ENCODE measurements at regions not wholly inside any gene's neighbourhood (a gene's known extent, or its start where the extent isn't known, plus 50 kb on each side); places are given as distances from the start of the nearest gene placed in this dataset.

DNA sequence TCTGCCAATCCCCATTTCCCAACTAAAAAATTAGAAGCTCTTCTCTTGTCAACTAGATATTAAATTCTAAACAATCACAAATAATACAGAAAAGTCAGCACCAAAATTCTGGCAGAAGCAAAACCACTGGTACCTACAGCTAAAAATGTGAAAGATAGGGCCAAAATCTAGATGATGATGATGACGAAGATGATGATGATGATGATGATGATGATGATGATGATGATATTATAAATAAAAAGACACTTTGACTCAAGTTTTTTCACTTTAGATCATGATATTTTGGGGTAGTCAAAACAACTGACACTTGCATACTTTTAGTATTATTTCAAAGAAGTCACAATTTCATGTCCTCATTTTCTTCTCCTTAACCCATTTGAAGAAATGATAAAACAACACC is 470.1 kb upstream of the NR2F2 start:
- no peak for DNase-seq (ENCODE audit: low read depth in 2 of 2)

DNA sequence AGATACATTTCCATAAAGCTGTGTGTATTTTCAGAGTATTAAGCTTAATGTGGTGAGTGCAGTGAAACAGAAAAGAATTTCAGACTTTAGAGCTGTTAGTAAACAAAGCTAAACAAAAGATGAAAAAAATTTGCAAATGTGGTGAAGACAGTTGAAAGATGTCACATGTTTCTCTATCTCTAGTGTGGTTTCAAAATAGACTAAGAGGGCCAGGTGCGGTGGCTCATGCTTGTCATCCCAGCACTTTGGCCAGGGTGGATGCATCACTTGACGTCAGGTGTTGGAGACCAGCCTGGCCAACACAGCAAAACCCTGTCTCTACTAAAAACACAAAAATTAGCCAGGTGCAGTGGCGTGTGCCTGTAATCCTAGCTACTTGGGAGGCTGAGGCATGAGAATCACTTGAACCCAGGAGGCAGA is 466.0 kb upstream of the NR2F2 start:
- DNase-seq (ENCODE audit: low read depth in 2 of 2) = no peak

DNA sequence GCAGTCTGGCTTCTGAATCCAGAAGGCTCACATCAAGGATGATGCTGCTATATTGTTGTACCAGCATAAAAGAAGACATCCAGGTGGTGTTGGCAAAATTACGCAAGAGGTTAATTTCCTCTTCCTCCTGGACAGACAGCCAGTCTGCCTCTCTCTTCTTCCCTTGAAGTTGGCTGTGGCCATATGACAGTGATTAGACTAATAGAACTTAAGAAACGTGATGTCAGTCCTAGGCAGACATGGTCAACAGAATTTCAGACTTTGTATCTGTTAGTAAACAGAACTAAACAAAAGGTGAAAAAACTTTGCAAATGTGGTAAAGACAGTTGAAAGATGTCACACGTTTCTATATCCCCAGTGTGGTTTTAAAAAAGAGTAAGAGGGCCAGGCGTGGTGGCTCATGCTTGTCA is 465.2 kb upstream of the NR2F2 start:
- no peak for DNase-seq (ENCODE audit: low read depth in 2 of 2)

DNA sequence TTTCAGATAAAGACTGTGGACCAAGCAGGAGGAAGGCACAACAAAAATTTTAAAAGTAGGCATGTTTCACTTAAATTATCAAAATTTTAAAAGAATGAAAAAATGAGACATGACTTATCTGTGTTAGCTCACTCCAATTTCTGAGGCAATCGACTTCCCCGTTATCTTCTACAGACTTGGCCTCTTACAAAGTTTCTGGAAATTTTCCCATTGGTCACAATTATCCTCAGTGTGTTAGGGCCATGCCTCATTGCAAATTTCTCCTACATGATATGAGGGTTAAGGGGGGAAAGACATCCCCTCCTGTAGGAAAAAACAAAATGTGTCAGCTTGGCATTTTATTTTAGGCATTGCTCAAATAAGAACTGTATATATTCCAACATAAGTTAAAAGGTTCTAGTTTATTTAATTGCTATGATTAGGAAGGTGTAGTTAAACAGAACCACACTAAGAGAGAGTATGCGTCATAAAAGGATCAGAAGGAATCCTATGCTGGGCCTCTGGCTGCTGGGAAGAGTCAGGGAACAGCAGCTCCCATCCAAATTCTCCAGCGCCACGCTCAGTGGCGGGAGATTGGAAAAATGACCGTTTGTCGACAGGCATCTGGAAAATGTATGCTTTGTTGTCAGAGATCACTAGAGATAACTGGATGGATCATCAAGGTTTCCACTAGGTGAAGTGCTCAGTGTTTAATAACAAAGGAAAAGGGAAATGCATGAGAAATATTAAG is 463.6 kb upstream of the NR2F2 start:
- no peak for DNase-seq (ENCODE audit: low read depth in 2 of 2)

DNA sequence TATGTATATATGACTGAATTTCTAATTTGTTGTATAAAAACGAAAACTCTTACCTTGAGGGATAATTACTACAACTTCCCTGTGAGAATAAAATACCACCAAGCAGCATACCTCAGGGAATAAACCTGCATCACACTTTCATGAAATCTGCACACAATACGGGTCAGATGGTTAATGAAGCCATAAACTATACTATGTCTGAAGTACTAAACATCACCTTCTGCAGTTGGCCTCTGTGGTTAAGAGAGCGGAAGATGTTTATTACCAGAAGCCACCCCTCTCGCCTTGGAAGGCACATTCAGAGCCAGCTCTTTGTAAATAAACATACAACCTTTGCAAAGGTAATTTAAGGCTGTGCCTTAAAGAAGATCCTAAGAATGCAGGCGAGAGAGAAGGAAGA is 462.1 kb upstream of the NR2F2 start:
- DNase-seq (ENCODE audit: low read depth in 2 of 2) = no peak

DNA sequence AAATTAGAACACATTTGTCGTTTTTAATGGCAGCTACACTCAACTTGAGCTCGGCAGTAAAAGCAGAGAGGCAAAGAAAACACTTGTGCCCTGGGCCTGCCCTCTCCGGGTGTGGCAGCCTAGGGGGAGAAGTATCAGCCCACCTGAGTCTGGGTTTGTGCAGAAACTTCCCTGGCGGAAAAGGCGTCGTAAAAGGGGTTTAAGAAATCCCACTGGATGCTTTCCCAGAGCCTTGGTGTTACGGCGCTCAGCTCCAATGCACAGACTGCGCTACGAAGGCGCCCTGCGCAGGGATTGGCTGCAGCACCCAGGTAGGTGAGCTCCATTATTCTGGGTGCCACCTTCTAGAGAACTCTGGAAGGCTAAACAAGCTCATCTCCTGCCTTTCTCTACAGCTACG is 461.5 kb upstream of the NR2F2 start:
- DNase-seq (ENCODE audit: low read depth in 2 of 2) = no peak

DNA sequence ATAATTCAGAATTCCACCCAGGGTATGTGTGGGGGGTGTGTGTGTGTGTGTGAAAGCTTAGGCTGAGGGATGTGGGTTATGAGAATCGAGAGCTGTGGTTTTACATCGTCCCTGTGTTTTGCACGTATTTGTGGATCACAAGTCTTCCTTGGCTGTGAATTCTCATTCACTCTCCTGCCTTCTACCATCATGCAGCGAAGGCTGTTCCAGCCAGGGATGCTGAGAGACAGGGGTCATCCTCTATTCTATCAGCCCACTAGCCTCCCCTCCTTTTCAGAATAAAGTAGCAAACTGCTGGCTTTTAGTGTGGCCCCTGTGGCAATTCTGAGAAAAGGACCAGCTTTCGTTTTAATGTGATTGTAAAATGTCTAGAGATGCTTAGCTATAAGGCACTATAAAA is 460.6 kb upstream of the NR2F2 start:
- no peak for DNase-seq (ENCODE audit: low read depth in 2 of 2)

DNA sequence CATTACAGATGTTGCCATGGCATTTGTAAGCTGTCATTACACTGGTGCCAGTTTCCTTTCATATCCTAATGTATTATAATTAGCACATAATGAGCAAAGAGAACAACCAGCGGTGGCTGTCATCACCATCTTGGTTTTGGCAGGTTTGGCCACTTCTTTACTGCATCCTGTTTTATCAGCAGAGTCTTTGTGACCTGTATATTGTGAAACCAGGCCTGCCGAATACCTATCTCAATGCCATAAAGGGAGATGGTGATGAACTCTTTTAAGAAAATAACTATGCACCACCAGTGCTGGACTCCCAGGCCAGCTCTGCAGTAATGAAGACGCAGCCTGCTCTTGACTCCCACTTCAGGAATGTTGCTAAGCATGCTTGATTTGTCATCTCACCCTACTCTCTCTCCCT is 458.1 kb upstream of the NR2F2 start:
- no peak for DNase-seq (ENCODE audit: low read depth in 2 of 2)

DNA sequence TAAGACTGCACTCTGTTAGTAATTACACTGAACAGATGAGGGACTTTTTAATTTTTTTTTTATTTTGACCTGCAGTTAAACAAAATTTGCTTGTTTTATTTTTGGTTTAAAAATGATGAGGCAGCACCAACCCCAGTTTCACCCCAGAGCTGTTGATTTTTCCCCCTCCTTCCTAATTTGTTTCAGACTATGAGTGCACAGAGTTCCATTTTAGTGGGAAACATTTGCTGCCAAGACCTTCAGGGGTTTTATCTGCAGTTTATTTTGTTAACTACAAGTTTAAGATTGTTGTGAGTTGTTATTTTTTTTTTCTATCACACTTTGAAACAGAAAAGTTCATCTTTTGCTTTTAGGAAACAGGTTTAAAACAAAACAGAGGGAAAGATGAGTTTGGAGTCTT is 455.9 kb upstream of the NR2F2 start:
- DNase-seq (ENCODE audit: low read depth in 2 of 2) = no peak

DNA sequence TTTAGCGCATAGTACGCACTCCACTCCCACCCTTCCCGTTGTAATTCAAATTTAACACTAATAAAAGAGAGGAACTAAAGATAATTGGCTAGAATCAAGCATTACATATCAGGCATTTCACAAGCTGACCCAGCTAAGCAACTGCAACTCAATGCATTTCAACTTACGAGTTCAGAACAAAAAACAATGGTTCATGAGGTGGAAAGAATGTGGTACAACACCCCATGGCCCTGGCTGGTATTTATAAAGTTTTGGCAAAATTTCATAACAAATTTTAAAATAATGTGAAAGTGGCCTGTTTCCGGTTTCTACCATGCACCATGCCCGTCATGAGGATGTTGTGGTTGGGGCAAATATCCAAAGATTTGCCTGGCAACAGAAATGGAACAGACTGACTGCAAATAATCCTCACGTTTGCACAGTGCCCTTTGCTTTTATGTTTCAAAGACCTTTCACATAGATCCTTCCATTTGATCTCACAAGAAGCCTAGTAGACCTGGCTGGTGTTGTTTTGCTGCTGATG is 455.3 kb upstream of the NR2F2 start:
- DNase-seq (ENCODE audit: low read depth in 2 of 2) = no peak

DNA sequence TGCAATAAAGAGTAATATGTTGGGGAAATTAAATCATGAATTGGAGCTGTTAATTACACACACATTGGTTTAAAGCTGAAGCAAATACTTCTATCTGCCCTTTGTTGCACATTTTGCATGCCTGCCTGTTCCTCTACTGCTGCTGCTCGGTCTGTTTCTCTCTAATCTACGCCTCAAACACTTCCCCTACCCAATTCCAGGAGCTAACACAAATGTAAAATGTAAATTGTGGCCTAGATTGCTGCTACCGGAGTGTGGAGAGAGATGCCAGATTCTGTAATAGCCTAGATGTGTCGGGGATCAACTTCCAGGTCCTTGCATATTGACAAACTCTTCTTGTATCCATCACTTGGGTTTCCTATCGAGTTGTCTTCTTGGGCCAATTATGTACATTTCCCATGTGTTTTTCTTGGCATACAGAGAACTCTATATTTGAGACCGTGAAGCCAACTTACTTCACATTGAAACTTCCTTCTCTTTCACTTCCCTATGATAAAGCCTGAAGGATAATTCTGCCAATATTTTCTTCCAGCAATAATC is 450.4 kb upstream of the NR2F2 start:
- DNase-seq (ENCODE audit: low read depth in 2 of 2) = no peak

DNA sequence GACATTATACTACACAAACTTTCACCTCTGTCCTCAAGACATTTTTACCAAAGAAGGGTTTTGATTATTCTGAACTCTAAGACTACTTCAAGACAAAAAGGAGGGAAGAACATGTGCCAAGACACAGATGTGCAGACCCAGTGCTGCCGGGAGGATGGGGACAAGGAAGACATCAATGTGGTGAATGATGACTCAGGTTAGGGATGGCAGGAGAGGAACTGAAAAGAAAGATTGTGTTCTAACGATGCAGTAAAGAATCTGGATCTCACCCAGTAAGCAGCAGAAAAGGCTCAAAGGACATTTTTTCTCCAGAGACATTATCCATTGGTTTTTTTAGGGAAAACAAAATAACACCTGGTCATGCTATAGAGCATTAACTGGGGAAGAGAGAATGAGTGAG is 449.9 kb upstream of the NR2F2 start:
- no peak for DNase-seq (ENCODE audit: low read depth in 2 of 2)

DNA sequence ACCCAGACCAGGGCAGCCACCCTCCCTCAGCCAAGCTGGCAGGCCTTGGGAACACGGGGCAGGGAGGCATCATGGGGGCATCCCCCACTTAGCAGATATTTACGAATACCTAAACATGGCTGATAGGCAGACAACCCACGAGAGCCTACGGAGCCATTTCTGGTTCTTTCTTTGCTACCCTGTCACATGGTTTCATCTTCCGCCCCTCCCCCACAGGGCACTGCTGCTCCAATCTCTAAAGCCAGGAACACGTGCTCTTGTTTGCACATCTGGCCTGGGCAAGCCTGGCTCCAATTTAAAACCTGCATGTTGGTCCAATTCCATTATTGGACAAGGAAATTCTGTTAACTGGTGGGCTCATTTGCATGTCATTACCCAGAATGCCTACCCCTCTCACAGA is 447.4 kb upstream of the NR2F2 start:
- DNase-seq (ENCODE audit: low read depth in 2 of 2) = no peak

DNA sequence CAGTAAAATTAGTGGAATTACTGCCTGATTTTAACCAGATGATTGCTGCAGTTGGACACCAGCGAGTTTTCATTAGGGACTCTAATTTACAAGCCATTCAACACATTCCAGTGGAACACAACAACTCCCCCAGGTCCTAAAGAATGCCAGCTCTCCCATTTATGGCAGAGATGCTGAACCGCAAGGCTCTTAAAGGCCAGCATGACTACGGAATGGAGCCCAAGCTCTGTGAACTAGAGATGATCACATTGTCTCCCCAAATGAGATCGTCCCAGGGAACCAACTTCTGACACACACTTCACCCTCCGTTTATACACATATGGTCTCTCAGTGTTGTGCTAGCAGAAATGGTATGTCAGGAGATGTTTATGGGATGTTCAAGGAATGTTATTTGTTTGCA is 446.2 kb upstream of the NR2F2 start:
- no peak for DNase-seq (ENCODE audit: low read depth in 2 of 2)

DNA sequence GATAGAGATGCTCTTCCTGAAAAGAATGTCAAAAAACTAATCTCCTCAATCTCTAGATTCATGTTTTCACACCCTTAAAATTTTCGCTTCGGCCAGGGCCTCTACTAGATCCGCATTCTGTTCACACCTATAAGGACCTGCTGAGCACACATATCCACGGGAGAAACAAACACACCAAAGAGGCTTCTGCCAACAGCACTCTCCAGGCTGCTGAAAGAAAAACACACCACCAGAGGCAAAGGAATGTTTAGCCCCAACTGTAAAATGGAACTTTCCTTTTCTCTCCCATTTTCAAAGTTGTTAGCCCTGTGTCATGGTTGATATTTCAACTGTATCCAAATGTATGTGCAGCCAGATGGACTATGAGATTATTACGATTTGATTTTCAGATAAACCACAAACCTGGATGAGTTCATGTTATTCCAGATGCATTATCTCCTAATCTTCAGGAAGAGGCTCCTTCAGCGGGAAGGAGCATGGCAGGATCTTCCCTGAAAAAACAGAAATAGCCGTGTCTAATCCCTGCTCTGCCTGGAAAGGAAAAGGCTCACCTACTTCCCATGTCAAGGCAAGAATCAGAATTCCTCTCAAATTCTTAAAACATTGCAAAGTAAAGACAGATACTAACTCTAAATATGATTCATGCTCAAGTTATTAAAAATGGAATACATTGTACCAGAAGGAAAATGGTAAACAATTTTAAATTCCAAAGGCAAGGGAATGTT is 442.7 kb upstream of the NR2F2 start:
- DNase-seq (ENCODE audit: low read depth in 2 of 2) = no peak

DNA sequence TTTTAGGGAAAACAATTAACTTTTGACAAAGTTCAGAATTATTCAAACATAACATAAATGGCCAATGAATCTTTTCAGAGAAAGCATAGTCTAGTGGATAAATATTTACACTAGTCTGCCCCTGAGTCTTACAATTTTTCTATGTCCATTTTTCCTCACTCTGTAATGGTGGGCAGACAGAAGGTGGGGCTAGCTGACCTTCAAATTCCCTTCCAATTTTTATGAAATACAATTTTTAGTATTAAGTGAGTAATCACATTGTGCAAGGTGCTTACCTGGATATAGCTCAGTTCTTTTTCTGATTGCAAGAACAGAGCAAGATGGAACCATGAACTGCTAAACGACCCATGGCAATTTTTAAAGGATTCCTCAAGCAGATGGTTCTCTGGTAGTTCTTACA is 441.7 kb upstream of the NR2F2 start:
- no peak for DNase-seq (ENCODE audit: low read depth in 2 of 2)

DNA sequence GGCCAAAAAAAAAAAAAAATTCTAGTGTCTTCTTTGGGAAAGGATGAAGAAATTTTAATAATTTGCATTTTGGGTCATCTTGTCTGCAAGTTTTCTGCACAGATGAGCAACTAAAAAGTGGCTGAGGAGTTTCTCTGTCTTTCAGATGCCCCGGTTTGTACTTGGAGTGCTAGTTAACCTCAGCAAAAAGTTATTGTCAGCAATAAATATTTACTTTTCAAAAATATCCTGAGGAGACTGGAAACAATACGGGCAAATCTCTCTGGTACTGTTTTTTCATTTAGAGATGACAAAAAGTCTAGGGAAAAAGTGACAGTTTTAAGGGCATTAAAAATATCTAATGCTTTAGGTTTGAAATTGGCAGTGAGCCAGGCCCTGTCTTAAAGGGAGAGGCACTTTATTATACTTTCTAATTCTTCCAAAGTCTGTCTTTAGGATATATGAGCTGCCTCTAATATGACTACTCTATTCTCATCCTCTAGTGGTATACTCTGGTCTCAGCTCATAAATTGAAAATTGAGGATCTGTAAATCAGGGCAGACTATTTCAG is 436.0 kb upstream of the NR2F2 start:
- DNase-seq (ENCODE audit: low read depth in 2 of 2) = no peak

DNA sequence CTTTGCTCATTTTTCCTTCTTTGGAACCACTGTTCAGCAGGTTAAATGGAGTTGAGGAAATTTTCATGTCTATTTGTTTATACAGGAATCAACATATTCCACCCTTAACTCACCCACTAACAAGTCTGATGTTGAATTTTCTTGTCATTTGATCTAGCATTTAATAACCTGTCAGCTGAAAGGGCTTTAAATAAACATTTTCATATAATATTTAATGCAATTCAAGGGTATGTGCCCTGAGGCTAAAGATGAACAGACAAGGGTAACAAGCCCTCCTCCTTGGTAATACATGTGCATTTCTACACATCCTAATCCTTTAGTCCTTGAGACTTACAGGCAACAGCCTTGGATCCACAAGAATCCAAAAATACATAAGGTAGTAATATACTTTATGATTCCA is 435.0 kb upstream of the NR2F2 start:
- no peak for DNase-seq (ENCODE audit: low read depth in 2 of 2)

DNA sequence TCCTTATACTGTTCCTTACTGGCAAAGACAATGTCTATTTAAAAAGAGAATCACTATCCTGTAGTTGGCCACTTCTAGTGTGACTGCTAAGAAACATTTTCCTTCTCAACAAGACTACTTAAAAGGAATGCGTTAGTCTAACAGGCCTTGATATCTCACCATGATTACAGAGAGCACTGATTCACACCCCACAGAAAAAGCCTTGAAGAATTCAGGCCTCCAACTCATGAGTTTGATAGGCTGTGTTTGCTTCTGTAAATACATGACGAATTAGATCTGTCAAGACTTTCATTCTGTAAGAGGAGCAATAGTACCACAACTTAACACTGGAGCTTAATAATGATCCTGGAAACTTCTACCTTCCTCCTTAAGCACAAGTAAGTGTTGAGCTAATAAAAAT is 432.8 kb upstream of the NR2F2 start:
- DNase-seq (ENCODE audit: low read depth in 2 of 2) = no peak

DNA sequence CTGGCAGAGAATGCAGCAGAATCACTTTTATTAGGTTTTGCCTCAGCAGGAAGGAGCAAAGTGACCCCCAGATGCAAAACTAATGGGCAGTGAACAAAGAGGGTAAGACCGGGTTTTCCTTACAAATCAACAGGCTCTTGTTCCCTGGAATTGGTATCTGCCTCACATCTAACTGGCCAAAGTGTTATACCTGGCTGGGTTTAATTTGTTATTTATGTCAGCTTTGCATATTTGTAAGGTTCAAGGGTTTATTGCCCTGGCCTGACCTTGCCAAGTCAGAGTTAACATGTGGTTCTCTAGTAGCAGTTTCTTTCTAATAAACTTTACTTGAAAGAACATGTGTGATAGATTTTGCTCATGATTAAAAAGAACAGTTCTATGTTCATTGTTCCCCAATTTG is 431.7 kb upstream of the NR2F2 start:
- DNase-seq (ENCODE audit: low read depth in 2 of 2) = no peak

DNA sequence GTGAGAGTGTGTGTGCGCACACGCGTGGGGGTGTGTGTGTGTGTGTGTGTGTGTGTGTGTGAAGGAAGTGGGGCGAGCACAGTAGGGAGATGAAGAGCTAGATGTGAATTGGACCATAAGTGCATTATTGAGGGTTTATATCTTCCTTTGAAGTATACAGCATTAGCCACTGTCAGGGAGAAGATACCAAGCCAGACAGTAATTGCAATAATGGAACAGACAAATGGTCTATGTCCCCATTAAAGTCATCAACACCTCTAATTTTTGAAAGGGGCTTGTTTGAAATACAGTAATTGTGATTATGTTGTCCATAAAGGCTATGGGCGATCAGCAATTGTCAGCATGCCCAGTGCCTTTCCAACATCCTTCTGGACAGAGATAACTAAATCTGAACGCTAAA is 429.2 kb upstream of the NR2F2 start:
- DNase-seq (ENCODE audit: low read depth in 2 of 2) = no peak

DNA sequence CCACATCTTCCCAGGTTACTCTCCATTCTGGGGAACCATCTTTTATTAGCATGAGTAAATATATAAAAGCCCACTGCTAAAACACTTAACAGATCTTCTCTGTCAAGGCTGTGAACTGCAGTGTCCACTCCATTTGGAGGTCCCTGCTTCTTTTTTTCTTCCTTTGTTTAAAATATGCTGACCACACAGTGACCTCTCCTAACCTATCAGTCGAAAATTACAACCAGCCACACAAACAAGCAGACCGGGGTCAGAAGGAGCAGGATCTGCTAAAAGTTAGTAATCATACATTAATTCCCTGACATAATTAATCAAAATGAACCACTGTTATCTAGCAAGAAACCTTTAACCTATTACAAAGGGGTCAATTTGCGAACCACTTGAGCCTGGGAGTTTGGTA is 427.9 kb upstream of the NR2F2 start:
- DNase-seq (ENCODE audit: low read depth in 2 of 2) = no peak

DNA sequence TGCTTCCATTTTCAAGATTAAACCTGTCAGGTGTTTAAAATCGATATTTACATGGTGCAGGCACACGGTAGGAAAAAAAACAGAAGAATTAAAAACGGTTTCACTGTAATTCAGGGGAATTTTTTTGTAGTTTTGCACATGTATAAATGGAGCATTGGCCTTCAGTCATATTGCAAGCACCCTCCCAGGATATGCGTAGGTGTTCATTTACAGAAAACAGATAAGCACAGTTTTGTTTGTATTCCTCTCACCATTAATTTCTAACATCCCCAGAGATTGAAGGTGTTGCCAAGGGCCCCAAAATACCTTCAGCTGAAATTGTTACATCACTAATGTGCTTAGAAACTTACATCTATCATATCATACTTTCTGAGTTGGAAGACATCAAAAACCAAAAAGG is 427.1 kb upstream of the NR2F2 start:
- no peak for DNase-seq (ENCODE audit: low read depth in 2 of 2)

Measured in stimulated activated CD4-positive, alpha-beta T cell treated with anti-CD3 and anti-CD28 coated beads, Interleukin-12 subunit alpha, Interleukin-12 subunit beta, amount 100 ng/mL, for 24 hours (primary cell).